ENCODE measurements at regions not wholly inside any gene's neighbourhood (a gene's known extent, or its start where the extent isn't known, plus 50 kb on each side); places are given as distances from the start of the nearest gene placed in this dataset.
A peak's percentile ranks its signal among the peaks of the same experiment; 100 is the strongest.

GRCh38 chr4:135338181-135338580 is 1136.6 kb upstream of the PABPC4L start:
- Histone ChIP-seq H3K4me3 (IDR thresholded peaks at IDR 0.05; ENCODE audit: insufficient read depth, low read depth, low read length) (no peak overlapping the region), H3K27ac (no peak overlapping the region), H2AFZ (ENCODE audit: low read depth) (no peak overlapping the region), H3K27me3 (ENCODE audit: insufficient read depth, low read depth) (no peaks in the 10 kb centered on the region), H3K4me1 (ENCODE audit: low read depth, poor library complexity, severe bottlenecking) (no peaks in the 10 kb centered on the region), H3K36me3 (ENCODE audit: insufficient read depth) (no peaks in the 10 kb centered on the region), H4K20me1 (ENCODE audit: insufficient read depth) (no peaks in the 10 kb centered on the region), H3K9ac (no peak overlapping the region), H3K4me2 (no peak overlapping the region), H3K79me2 (ENCODE audit: insufficient read depth, low read depth) (no peaks in the 10 kb centered on the region)
- TF ChIP-seq CTCF (conservative IDR thresholded peaks at IDR 0.05; ENCODE audit: low read depth, low read length): no peak

- Histone ChIP-seq H4K20me1 (ENCODE audit: insufficient read depth) (no peaks in the 10 kb centered on the region), H3K9ac (no peak overlapping the region), H3K27me3 (ENCODE audit: insufficient read depth, low read depth) (no peaks in the 10 kb centered on the region), H3K4me3 (IDR thresholded peaks at IDR 0.05; ENCODE audit: insufficient read depth, low read depth, low read length) (no peak overlapping the region), H3K36me3 (ENCODE audit: insufficient read depth) (no peaks in the 10 kb centered on the region), H3K27ac (no peak overlapping the region), H3K4me2 (no peak overlapping the region), H2AFZ (ENCODE audit: low read depth) (peak overlapping the region; percentile 32; the same call in 1 of the 2 replicates), H3K4me1 (ENCODE audit: low read depth, poor library complexity, severe bottlenecking) (no peaks in the 10 kb centered on the region), H3K79me2 (ENCODE audit: insufficient read depth, low read depth) (no peaks in the 10 kb centered on the region)
- no peak for TF ChIP-seq CTCF (conservative IDR thresholded peaks at IDR 0.05; ENCODE audit: low read depth, low read length)
Observed at GRCh38 chr4:135325264-135325663, 1123.7 kb upstream of the PABPC4L start.

- H2AFZ ChIP-seq (ENCODE audit: low read depth): no peak overlapping the region
- no peaks in the 10 kb centered on the region for H3K79me2 ChIP-seq (ENCODE audit: insufficient read depth, low read depth)
- no peak overlapping the region for H3K4me3 ChIP-seq (IDR thresholded peaks at IDR 0.05; ENCODE audit: insufficient read depth, low read depth, low read length)
- no peaks in the 10 kb centered on the region for H3K36me3 ChIP-seq (ENCODE audit: insufficient read depth)
- no peaks in the 10 kb centered on the region for H4K20me1 ChIP-seq (ENCODE audit: insufficient read depth)
- TF ChIP-seq CTCF (conservative IDR thresholded peaks at IDR 0.05; ENCODE audit: low read depth, low read length): no peak
- no peak overlapping the region for H3K4me2 ChIP-seq
- H3K4me1 ChIP-seq (ENCODE audit: low read depth, poor library complexity, severe bottlenecking): no peaks in the 10 kb centered on the region
- no peak overlapping the region for H3K27ac ChIP-seq
- H3K27me3 ChIP-seq (ENCODE audit: insufficient read depth, low read depth): no peaks in the 10 kb centered on the region
- no peak overlapping the region for H3K9ac ChIP-seq
Observed at GRCh38 chr4:135319685-135320084, 1118.1 kb upstream of the PABPC4L start.

GRCh38 chr4:135316266-135316779 is 1114.7 kb upstream of the PABPC4L start:
- Histone ChIP-seq H3K9ac (no peak overlapping the region), H3K27ac (no peak overlapping the region), H3K79me2 (ENCODE audit: insufficient read depth, low read depth) (no peaks in the 10 kb centered on the region), H2AFZ (ENCODE audit: low read depth) (no peak overlapping the region), H3K4me2 (no peak overlapping the region), H4K20me1 (ENCODE audit: insufficient read depth) (no peaks in the 10 kb centered on the region), H3K4me3 (IDR thresholded peaks at IDR 0.05; ENCODE audit: insufficient read depth, low read depth, low read length) (no peak overlapping the region), H3K4me1 (ENCODE audit: low read depth, poor library complexity, severe bottlenecking) (no peaks in the 10 kb centered on the region), H3K27me3 (ENCODE audit: insufficient read depth, low read depth) (no peaks in the 10 kb centered on the region), H3K36me3 (ENCODE audit: insufficient read depth) (no peaks in the 10 kb centered on the region)
- no peak for TF ChIP-seq CTCF (conservative IDR thresholded peaks at IDR 0.05; ENCODE audit: low read depth, low read length)
